Thoracic aorta (tissue), 2 donors: ENCODE measurements at regions not wholly inside any gene's neighbourhood (a gene's known extent, or its start where the extent isn't known, plus 50 kb on each side); places are given as distances from the start of the nearest gene placed in this dataset.

Experiments
- ATAC-seq: fragments of 150-250 bp; one replicate; pipeline ENCODE4 v1.8.0; 2017; ENCODE audit warnings: low read depth; ENCODE audit not compliant: insufficient number of reproducible peaks, low FRiP score
- DNase-seq: peaks from one replicate; pipeline ENCODE4 v3.0.0-alpha.2; 2020; ENCODE audit warnings: low spot score
- H3K27ac ChIP-seq, 2 donors: fragments of 200-600 bp; sonication (generic); 1 replicate in 1 of 2; 2 replicates in 1 of 2; pipeline ENCODE4 v1.5.1; 2016; ENCODE audit warnings: mild to moderate bottlenecking in 2 of 2, moderate library complexity in 2 of 2
- H3K27me3 ChIP-seq: fragments of 200-600 bp; sonication (generic); replicated peaks from 2 replicates; pipeline ENCODE4 v1.6.0; 2016; ENCODE audit warnings: mild to moderate bottlenecking; ENCODE audit not compliant: insufficient read depth
- H3K36me3 ChIP-seq: fragments of 200-600 bp; sonication (generic); one replicate; pipeline ENCODE4 v1.5.1; 2016
- H3K4me1 ChIP-seq, 2 donors: fragments of 200-600 bp; sonication (generic); 1 replicate in 1 of 2; 2 replicates in 1 of 2; pipeline versions ENCODE4 v1.5.1 to v1.6.0; 2016; ENCODE audit warnings: low read depth in 2 of 2, mild to moderate bottlenecking in 1 of 2; ENCODE audit not compliant: control insufficient read depth in 1 of 2
- H3K4me3 ChIP-seq: fragments of 200-600 bp; sonication (generic); 2 replicates; pipeline ENCODE4 v1.5.1; 2016; ENCODE audit warnings: mild to moderate bottlenecking
- H3K9me3 ChIP-seq: fragments of 200-600 bp; sonication (generic); 2 replicates; pipeline ENCODE4 v1.5.1; 2016
- TF ChIP-seq, protein P1 (sequence below): fragments of 200-600 bp; sonication (generic); IDR thresholded peaks from one replicate; pipeline ENCODE4 v1.5.1; 2019; ENCODE audit warnings: antibody characterized with exemption

DNA sequence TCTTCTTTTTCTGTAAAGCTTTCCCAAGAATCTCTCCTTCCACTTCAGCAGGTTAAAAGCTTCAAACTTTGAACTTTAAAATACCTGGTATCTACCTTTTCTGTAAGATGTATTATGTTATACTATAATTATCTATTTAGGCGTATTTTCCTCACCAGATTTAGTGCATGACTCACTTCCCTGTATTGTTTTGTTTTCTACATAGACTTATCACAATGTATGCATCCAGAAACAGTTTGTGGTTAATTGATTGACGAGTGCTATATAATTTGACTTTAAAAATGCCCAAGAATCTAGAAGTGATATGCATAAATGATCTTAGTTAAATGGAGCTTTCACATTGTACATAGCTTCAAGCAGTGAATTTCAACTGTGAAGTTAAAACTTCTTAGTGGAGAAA is 473.9 kb upstream of the CDH2 start:
- Histone ChIP-seq H3K4me1 (no peaks in the 10 kb centered on the region), H3K9me3 (no peaks in the 10 kb centered on the region), H3K4me3 (no peak overlapping the region), H3K27ac (no peak overlapping the region), H3K36me3 (no peaks in the 10 kb centered on the region), H3K27me3 (no peaks in the 10 kb centered on the region)
- ATAC-seq (no peak), DNase-seq (no peak)
- TF ChIP-seq, protein P1, sequence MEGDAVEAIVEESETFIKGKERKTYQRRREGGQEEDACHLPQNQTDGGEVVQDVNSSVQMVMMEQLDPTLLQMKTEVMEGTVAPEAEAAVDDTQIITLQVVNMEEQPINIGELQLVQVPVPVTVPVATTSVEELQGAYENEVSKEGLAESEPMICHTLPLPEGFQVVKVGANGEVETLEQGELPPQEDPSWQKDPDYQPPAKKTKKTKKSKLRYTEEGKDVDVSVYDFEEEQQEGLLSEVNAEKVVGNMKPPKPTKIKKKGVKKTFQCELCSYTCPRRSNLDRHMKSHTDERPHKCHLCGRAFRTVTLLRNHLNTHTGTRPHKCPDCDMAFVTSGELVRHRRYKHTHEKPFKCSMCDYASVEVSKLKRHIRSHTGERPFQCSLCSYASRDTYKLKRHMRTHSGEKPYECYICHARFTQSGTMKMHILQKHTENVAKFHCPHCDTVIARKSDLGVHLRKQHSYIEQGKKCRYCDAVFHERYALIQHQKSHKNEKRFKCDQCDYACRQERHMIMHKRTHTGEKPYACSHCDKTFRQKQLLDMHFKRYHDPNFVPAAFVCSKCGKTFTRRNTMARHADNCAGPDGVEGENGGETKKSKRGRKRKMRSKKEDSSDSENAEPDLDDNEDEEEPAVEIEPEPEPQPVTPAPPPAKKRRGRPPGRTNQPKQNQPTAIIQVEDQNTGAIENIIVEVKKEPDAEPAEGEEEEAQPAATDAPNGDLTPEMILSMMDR = no peak

DNA sequence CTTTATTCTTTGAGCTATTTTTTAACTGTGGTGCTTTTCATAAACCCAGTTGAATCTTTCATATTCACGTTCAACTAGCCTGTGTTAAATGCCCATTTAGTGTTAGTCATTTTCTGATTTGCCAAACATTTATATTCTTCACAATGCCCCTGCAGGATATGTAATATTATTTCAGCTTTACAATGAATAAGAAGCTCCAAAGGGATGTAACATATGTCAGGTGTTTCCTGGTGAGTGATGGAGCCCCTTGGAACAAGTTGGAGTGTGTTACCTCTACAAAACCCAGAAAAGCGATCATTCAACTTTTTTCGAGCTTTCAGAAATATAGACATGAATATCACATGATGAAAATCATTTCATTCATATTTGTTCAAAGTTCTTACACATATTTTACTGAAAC is 471.0 kb upstream of the CDH2 start:
- H3K27me3 ChIP-seq = no peaks in the 10 kb centered on the region
- TF ChIP-seq, protein P1 = no peak
- DNase-seq = no peak
- ATAC-seq = no peak
- no peaks in the 10 kb centered on the region for H3K9me3 ChIP-seq
- H3K36me3 ChIP-seq = no peaks in the 10 kb centered on the region
- no peak overlapping the region for H3K4me3 ChIP-seq
- H3K4me1 ChIP-seq = no peaks in the 10 kb centered on the region
- H3K27ac ChIP-seq = no peak overlapping the region

DNA sequence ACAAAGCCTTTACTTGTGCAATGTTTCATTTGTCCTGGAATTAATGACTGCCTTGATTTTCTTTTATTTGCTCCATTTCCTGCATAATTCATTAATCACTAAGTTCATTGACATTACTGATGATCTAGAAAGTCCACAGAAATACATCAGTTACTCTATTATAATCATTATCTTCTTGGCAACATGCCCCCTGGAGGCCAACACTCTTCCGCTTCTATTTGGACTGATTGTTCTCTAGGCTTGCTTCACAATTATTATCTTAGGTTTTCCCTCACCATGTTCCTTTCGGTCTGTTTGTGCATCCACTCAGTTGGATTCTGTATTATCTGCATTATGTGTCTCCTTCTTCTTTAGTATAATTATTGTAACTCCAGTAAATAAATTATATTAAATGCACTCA is 461.0 kb upstream of the CDH2 start:
- no peak overlapping the region for H3K27ac ChIP-seq
- H3K4me1 ChIP-seq = no peaks in the 10 kb centered on the region
- no peak overlapping the region for H3K4me3 ChIP-seq
- H3K9me3 ChIP-seq = no peaks in the 10 kb centered on the region
- no peaks in the 10 kb centered on the region for H3K27me3 ChIP-seq
- DNase-seq (no peak), ATAC-seq (no peak)
- TF ChIP-seq, protein P1 = no peak
- no peaks in the 10 kb centered on the region for H3K36me3 ChIP-seq

DNA sequence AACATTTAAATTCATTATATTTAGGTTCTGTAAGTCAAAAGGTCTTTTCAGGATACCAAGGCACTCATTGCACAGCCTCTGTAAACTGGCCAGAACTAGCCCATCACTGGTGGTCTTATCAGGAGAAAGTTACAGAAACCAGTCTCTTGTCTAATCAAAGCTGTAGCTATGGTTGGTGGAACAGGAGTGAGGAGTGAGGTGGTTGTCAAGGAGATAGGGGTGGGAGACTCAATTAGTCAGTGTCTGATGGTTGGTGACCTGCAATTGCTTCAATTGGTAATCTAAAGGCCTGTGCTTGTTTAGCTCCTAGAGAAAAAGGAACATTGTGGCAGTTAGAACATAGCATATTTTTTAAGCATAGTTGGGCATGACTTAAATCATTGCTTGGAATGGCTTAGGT is 458.6 kb upstream of the CDH2 start:
- Histone ChIP-seq H3K36me3 (no peaks in the 10 kb centered on the region), H3K27ac (no peak overlapping the region), H3K4me1 (no peaks in the 10 kb centered on the region), H3K4me3 (no peak overlapping the region), H3K9me3 (no peaks in the 10 kb centered on the region), H3K27me3 (no peaks in the 10 kb centered on the region)
- ATAC-seq (no peak), DNase-seq (no peak)
- TF ChIP-seq, protein P1 = no peak

DNA sequence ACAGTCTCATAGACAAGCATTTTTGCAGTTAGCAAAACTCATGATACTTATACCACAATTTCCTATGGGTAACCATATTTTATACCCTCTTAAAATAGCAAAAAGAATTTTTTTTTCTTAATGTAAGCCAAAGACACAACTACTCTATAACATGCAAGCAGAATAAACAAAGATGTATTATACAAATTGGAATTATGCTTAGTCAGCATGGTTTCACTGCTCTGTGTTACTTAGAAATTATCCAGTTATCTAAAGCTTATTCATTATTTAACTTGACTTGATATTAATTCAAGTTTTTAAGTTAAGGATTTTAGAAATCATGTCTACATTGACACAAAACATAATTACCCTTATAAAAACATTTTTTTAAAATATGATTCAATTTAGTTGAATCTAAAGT is 449.8 kb upstream of the CDH2 start:
- peaks cover 0 to 10% of the 10 kb centered on the region in 2 donors for H3K4me1 ChIP-seq
- no peak for DNase-seq
- H3K4me3 ChIP-seq = no peak overlapping the region
- H3K9me3 ChIP-seq = no peaks in the 10 kb centered on the region
- no peak for ATAC-seq
- H3K27ac ChIP-seq = no peak overlapping the region
- TF ChIP-seq, protein P1 = no peak
- no peaks in the 10 kb centered on the region for H3K36me3 ChIP-seq
- H3K27me3 ChIP-seq = no peaks in the 10 kb centered on the region
